ENCODE measurements at regions not wholly inside any gene's neighbourhood (a gene's known extent, or its start where the extent isn't known, plus 50 kb on each side); places are given as distances from the start of the nearest gene placed in this dataset.

DNA sequence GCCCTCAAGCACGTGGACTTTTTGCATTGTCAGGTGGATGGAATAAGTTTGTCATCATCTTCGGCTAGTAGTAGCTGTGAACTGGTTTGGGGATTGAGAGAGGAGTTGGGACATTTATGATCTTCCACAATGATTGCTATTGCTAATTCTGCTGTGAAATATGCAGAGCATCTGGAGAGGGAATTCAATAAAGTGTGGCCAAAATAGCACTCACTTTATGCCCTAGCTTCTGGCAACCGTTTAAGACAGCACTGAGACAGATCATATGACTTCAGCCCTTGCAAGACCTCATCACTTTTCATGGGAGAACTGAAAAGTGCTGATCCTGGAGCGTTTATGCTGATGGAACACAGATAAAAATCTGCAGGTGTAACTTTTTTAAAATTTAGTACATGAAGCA, 360.8 kb downstream of the GPATCH2 start:
- Histone ChIP-seq H3K27me3 (replicated peaks; ENCODE audit: insufficient read depth) (no peaks in the 10 kb centered on the region), H3K9me3 (no peaks in the 10 kb centered on the region), H3K36me3 (no peaks in the 10 kb centered on the region), H3K4me3 (no peak overlapping the region), H3K4me1 (replicated peaks) (no peaks in the 10 kb centered on the region), H3K27ac (no peak overlapping the region)
- intact Hi-C loops (cut with DNase I), result no loop called here
- WGBS, result 40% methylated on average over 4 of the region's 4 CpGs
- TF ChIP-seq POLR2AphosphoS5 (IDR thresholded peaks at IDR 0.05), result no peak
- DNase-seq (ENCODE audit: low spot score), result no peak

DNA sequence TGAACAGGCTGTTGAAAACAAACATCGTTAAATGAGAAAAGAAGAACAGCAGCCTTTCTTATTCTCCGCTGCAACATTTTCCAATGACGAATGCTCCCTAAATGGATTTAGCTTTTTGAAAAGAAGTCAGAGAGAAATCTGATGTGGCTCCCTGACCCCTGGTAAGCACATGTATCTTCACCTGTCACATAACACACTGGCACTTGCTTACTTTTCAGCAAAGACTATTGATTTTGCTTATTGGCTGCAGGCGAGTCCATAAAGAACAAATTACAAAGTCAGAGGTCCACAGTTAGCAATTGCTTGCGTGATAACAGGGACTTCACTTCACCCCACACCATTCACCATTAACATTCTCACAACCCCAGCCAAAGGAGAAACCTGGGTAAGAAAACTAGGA, 362.8 kb downstream of the GPATCH2 start:
- DNase-seq (ENCODE audit: low spot score), result no peak
- Histone ChIP-seq H3K36me3 (no peaks in the 10 kb centered on the region), H3K4me1 (replicated peaks) (no peaks in the 10 kb centered on the region), H3K4me3 (no peak overlapping the region), H3K27me3 (replicated peaks; ENCODE audit: insufficient read depth) (no peaks in the 10 kb centered on the region), H3K9me3 (no peaks in the 10 kb centered on the region), H3K27ac (no peak overlapping the region)
- intact Hi-C loops (cut with DNase I), result no loop called here
- WGBS, result 78% methylated on average over 5 of the region's 5 CpGs
- TF ChIP-seq, protein P1, sequence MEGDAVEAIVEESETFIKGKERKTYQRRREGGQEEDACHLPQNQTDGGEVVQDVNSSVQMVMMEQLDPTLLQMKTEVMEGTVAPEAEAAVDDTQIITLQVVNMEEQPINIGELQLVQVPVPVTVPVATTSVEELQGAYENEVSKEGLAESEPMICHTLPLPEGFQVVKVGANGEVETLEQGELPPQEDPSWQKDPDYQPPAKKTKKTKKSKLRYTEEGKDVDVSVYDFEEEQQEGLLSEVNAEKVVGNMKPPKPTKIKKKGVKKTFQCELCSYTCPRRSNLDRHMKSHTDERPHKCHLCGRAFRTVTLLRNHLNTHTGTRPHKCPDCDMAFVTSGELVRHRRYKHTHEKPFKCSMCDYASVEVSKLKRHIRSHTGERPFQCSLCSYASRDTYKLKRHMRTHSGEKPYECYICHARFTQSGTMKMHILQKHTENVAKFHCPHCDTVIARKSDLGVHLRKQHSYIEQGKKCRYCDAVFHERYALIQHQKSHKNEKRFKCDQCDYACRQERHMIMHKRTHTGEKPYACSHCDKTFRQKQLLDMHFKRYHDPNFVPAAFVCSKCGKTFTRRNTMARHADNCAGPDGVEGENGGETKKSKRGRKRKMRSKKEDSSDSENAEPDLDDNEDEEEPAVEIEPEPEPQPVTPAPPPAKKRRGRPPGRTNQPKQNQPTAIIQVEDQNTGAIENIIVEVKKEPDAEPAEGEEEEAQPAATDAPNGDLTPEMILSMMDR (IDR thresholded peaks at IDR 0.05), result no peak
- TF ChIP-seq POLR2AphosphoS5 (IDR thresholded peaks at IDR 0.05) (no peak), POLR2A (IDR thresholded peaks at IDR 0.05) (no peak)

DNA sequence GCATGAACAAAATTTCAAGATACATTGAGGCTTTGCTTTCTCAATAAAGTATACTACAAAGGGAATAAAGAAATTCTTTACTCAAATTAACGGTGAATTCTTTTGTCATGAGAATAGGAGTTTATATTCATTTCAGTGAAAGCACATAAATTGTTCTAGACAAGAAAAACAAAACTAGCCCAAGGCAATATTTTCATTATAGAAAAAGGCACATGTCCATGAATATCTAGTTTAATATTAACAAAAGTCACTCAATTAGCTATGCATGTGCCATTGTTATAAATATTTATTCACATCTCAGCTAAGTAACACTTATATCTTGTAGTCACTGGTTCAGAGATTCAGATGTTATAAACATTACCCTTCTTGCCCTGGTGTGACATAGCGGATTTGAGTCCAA, 369.3 kb downstream of the GPATCH2 start:
- TF ChIP-seq, protein P1 (IDR thresholded peaks at IDR 0.05), result no peak
- TF ChIP-seq POLR2AphosphoS5 (IDR thresholded peaks at IDR 0.05) (no peak), POLR2A (IDR thresholded peaks at IDR 0.05) (no peak)
- WGBS, result 68% methylated on average over 2 of the region's 2 CpGs
- no peaks in the 10 kb centered on the region for H3K36me3 ChIP-seq
- no peaks in the 10 kb centered on the region for H3K4me1 ChIP-seq (replicated peaks)
- no peak overlapping the region for H3K4me3 ChIP-seq
- intact Hi-C loops (cut with DNase I), result no loop called here
- no peak for DNase-seq (ENCODE audit: low spot score)
- H3K27me3 ChIP-seq (replicated peaks; ENCODE audit: insufficient read depth), result no peaks in the 10 kb centered on the region
- no peaks in the 10 kb centered on the region for H3K9me3 ChIP-seq
- no peak overlapping the region for H3K27ac ChIP-seq

DNA sequence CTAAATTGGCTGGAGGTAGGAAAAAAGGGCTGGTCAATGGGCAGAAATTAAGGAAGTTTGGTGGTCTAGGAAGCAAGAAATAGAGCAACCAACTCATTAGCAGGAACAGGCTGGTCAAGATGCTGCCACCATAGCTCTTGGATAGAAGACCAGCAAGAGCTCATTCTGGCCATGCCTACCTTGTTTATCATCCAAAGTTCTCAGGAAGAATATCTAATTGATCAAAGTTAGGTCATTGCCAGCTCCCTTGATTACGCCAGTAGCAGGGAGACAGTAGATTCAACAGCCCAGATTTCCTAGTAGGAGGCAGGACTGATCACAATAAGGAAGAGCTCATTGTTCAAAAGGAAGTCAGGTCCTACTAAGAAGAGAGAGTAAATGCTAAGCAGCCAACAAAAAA, 370.2 kb downstream of the GPATCH2 start:
- Histone ChIP-seq H3K27ac (no peak overlapping the region), H3K4me1 (replicated peaks) (no peaks in the 10 kb centered on the region), H3K27me3 (replicated peaks; ENCODE audit: insufficient read depth) (no peaks in the 10 kb centered on the region), H3K36me3 (no peaks in the 10 kb centered on the region), H3K4me3 (no peak overlapping the region), H3K9me3 (no peaks in the 10 kb centered on the region)
- TF ChIP-seq POLR2AphosphoS5 (IDR thresholded peaks at IDR 0.05) (no peak), POLR2A (IDR thresholded peaks at IDR 0.05) (no peak)
- TF ChIP-seq, protein P1 (IDR thresholded peaks at IDR 0.05), result no peak
- intact Hi-C loops (cut with DNase I), result no loop called here
- no peak for DNase-seq (ENCODE audit: low spot score)
- WGBS, result 94% methylated on average over 1 of the region's 1 CpG

DNA sequence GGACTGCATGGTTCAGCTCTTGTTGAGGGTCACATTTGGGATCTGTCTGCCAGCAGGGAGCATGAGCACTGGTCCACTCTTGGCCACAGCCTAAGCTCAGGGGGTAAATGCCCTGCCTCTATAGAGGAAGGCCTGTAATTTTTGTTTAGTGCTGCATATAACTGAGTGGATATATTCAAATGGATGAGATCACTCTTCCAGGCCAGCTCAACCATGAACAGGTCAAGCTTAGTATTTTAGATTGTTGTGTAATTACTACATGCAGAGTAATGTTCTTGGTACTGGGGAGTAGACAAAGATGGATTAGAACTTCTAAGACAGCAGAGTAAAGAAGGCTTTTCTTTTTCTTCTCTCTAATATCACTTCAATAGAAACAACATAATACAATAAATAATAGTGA, 376.9 kb downstream of the GPATCH2 start:
- H3K36me3 ChIP-seq, result no peaks in the 10 kb centered on the region
- no peaks in the 10 kb centered on the region for H3K4me1 ChIP-seq (replicated peaks)
- intact Hi-C loops (cut with DNase I), result no loop called here
- no peak overlapping the region for H3K27ac ChIP-seq
- H3K4me3 ChIP-seq, result no peak overlapping the region
- TF ChIP-seq POLR2AphosphoS5 (IDR thresholded peaks at IDR 0.05) (no peak), POLR2A (IDR thresholded peaks at IDR 0.05) (no peak)
- TF ChIP-seq, protein P1 (IDR thresholded peaks at IDR 0.05), result no peak
- H3K9me3 ChIP-seq, result no peaks in the 10 kb centered on the region
- no peaks in the 10 kb centered on the region for H3K27me3 ChIP-seq (replicated peaks; ENCODE audit: insufficient read depth)
- no peak for DNase-seq (ENCODE audit: low spot score)

Data from prostate gland (tissue), 2 donors.